ENCODE measurements at regions not wholly inside any gene's neighbourhood (a gene's known extent, or its start where the extent isn't known, plus 50 kb on each side); places are given as distances from the start of the nearest gene placed in this dataset.

DNA sequence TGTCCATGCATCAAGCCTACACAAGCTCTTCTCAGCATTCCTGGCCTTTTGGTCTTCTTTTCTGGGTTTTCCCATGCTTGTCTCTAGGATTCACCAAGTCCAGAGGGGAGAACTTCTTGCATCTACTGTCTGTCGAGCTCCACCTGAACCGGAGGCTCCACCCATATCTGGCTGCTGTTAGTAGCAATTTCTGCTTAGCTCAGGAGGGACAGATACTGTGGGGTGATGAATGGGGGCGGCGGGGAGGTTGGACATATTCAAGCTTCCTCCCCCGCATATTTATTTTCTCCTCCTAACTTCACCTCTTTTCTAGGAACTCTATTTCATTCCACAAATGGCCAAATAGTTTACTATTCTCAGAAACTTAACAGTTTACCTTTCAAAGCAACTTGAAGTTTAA is 163.5 kb downstream of the PTH2R start:
- no peaks in the 10 kb centered on the region for H4K20me1 ChIP-seq (ENCODE audit: control insufficient read depth, extremely low read depth, insufficient read depth, low read length)
- no peak for TF ChIP-seq EZH2 (IDR thresholded peaks at IDR 0.05; ENCODE audit: low read length, missing control alignments)
- TF ChIP-seq, protein P1, sequence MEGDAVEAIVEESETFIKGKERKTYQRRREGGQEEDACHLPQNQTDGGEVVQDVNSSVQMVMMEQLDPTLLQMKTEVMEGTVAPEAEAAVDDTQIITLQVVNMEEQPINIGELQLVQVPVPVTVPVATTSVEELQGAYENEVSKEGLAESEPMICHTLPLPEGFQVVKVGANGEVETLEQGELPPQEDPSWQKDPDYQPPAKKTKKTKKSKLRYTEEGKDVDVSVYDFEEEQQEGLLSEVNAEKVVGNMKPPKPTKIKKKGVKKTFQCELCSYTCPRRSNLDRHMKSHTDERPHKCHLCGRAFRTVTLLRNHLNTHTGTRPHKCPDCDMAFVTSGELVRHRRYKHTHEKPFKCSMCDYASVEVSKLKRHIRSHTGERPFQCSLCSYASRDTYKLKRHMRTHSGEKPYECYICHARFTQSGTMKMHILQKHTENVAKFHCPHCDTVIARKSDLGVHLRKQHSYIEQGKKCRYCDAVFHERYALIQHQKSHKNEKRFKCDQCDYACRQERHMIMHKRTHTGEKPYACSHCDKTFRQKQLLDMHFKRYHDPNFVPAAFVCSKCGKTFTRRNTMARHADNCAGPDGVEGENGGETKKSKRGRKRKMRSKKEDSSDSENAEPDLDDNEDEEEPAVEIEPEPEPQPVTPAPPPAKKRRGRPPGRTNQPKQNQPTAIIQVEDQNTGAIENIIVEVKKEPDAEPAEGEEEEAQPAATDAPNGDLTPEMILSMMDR (conservative IDR thresholded peaks at IDR 0.05 in 1 of 2, IDR thresholded peaks at IDR 0.05 in 1 of 2; ENCODE audit: low read depth in 1 of 2, low read length in 2 of 2): no peak
- no peaks in the 10 kb centered on the region for H3K36me3 ChIP-seq (ENCODE audit: control insufficient read depth, insufficient read depth, low read length)
- H3K4me1 ChIP-seq (ENCODE audit: control insufficient read depth, extremely low read depth, insufficient read depth, low read length): no peaks in the 10 kb centered on the region
- no peak overlapping the region for H3K27ac ChIP-seq (ENCODE audit: insufficient read depth, low read length)
- no peak overlapping the region for H2AFZ ChIP-seq (ENCODE audit: low read length)
- no peaks in the 10 kb centered on the region for H3K9me3 ChIP-seq (ENCODE audit: control insufficient read depth, insufficient read depth, low read depth, low read length)
- no peak overlapping the region for H3K9ac ChIP-seq (ENCODE audit: insufficient read depth, low read length)
- H3K79me2 ChIP-seq (ENCODE audit: control insufficient read depth, insufficient read depth, low read length): no peaks in the 10 kb centered on the region
- no peaks in the 10 kb centered on the region for H3K27me3 ChIP-seq (ENCODE audit: control insufficient read depth, insufficient read depth, low read length)
- H3K4me2 ChIP-seq (ENCODE audit: extremely low read depth, insufficient read depth, low read length): no peak overlapping the region
- DNase-seq (ENCODE audit: low read depth in 2 of 2): no peak
- H3K4me3 ChIP-seq (replicated peaks in 1 of 4; ENCODE audit: control extremely low read depth in 1 of 4, insufficient read depth in 1 of 4, low read depth in 3 of 4, low read length in 4 of 4): no peak overlapping the region

DNA sequence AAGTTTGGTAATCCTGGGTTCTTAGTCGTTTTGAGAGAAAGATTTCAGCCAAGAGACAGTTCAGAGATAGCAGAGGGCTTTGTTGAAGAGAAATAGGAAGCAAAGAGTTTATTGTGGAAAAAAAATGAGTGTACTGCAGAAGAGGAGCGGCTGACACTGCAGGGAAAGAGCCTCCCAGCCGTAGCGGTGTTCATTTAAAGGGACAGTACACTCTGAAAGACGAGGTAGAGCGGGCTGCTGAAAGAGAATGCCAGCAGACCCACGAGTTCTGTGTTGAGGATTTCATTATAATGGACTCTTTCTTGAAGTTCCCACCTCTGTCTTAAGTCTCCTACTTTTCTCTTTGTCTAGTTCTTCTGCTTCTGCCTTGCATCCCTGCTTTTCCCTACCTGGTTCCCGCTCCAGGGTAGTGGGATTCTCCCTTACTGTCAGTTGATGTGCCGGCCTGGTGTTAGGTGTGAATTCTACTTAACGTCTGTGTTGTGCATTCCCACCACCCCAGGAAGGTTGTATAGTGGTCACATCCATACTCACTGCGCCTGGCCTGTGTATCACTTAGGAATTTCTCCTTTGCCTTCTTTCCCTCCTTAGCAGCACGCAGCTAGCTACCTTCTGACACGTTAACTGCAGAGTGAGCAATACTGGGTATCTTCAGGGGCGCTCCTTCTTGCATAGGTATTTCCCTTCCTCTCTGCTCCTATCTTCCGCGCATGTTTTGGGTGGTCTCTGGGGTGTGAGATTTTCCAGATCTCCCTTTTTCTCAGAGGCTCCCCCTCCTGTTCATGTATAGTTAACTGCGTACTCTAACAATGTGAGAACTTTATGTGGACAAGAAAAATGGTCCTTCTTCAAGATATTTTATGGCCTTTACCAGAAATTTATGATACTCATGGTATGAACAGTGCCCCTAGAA is 164.5 kb downstream of the PTH2R start:
- Histone ChIP-seq H3K4me3 (replicated peaks in 1 of 4; ENCODE audit: control extremely low read depth in 1 of 4, insufficient read depth in 1 of 4, low read depth in 3 of 4, low read length in 4 of 4) (no peak overlapping the region), H3K27ac (ENCODE audit: insufficient read depth, low read length) (no peak overlapping the region), H3K4me2 (ENCODE audit: extremely low read depth, insufficient read depth, low read length) (no peak overlapping the region), H3K27me3 (ENCODE audit: control insufficient read depth, insufficient read depth, low read length) (no peaks in the 10 kb centered on the region), H4K20me1 (ENCODE audit: control insufficient read depth, extremely low read depth, insufficient read depth, low read length) (no peaks in the 10 kb centered on the region), H2AFZ (ENCODE audit: low read length) (no peak overlapping the region), H3K9ac (ENCODE audit: insufficient read depth, low read length) (no peak overlapping the region), H3K9me3 (ENCODE audit: control insufficient read depth, insufficient read depth, low read depth, low read length) (no peaks in the 10 kb centered on the region), H3K36me3 (ENCODE audit: control insufficient read depth, insufficient read depth, low read length) (no peaks in the 10 kb centered on the region), H3K4me1 (ENCODE audit: control insufficient read depth, extremely low read depth, insufficient read depth, low read length) (no peaks in the 10 kb centered on the region), H3K79me2 (ENCODE audit: control insufficient read depth, insufficient read depth, low read length) (no peaks in the 10 kb centered on the region)
- no peak for DNase-seq (ENCODE audit: low read depth in 2 of 2)
- TF ChIP-seq, protein P1 (conservative IDR thresholded peaks at IDR 0.05 in 1 of 2, IDR thresholded peaks at IDR 0.05 in 1 of 2; ENCODE audit: low read depth in 1 of 2, low read length in 2 of 2): no peak
- TF ChIP-seq EZH2 (IDR thresholded peaks at IDR 0.05; ENCODE audit: low read length, missing control alignments): no peak

DNA sequence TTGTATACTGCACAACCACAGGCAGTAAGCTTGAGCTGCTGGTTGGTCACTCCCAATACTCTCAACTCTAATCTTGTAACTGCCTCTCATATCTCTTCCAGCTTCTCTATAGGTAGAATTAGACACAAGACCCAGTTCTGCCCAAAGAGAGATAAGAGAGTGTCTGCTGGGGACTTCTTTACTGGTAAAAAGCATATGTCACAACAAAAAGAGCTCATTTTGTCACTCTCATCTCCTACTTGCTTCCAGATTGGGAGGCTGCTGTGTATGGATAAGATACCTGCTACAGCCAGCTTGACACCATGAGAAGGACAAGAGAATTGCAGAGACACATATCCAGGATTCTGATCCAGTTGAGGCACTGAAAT is 165.2 kb downstream of the PTH2R start:
- no peak for TF ChIP-seq EZH2 (IDR thresholded peaks at IDR 0.05; ENCODE audit: low read length, missing control alignments)
- TF ChIP-seq, protein P1 (conservative IDR thresholded peaks at IDR 0.05 in 1 of 2, IDR thresholded peaks at IDR 0.05 in 1 of 2; ENCODE audit: low read depth in 1 of 2, low read length in 2 of 2): no peak
- Histone ChIP-seq H3K36me3 (ENCODE audit: control insufficient read depth, insufficient read depth, low read length) (no peaks in the 10 kb centered on the region), H3K9me3 (ENCODE audit: control insufficient read depth, insufficient read depth, low read depth, low read length) (no peaks in the 10 kb centered on the region), H3K79me2 (ENCODE audit: control insufficient read depth, insufficient read depth, low read length) (no peaks in the 10 kb centered on the region), H3K4me3 (replicated peaks in 1 of 4; ENCODE audit: control extremely low read depth in 1 of 4, insufficient read depth in 1 of 4, low read depth in 3 of 4, low read length in 4 of 4) (no peak overlapping the region), H3K27me3 (ENCODE audit: control insufficient read depth, insufficient read depth, low read length) (no peaks in the 10 kb centered on the region), H3K9ac (ENCODE audit: insufficient read depth, low read length) (no peak overlapping the region), H4K20me1 (ENCODE audit: control insufficient read depth, extremely low read depth, insufficient read depth, low read length) (no peaks in the 10 kb centered on the region), H2AFZ (ENCODE audit: low read length) (no peak overlapping the region), H3K4me1 (ENCODE audit: control insufficient read depth, extremely low read depth, insufficient read depth, low read length) (no peaks in the 10 kb centered on the region), H3K27ac (ENCODE audit: insufficient read depth, low read length) (no peak overlapping the region), H3K4me2 (ENCODE audit: extremely low read depth, insufficient read depth, low read length) (no peak overlapping the region)
- DNase-seq (ENCODE audit: low read depth in 2 of 2): no peak
